ENCODE measurements at regions not wholly inside any gene's neighbourhood (a gene's known extent, or its start where the extent isn't known, plus 50 kb on each side); places are given as distances from the start of the nearest gene placed in this dataset.

- Histone ChIP-seq H3K9me2 (ENCODE audit: insufficient read depth) (no peaks in the 10 kb centered on the region), H3K9ac (ENCODE audit: low read length) (no peak overlapping the region), H3K27me3 (ENCODE audit: insufficient read depth, low read length) (no peaks in the 10 kb centered on the region), H3K4me1 (ENCODE audit: control insufficient read depth in 1 of 2, insufficient read depth in 2 of 2, low read length in 2 of 2) (peaks cover 2 to 11% of the 10 kb centered on the region in 2 experiments; a peak in 1 of 4 replicates), H3K79me2 (ENCODE audit: insufficient read depth, low read length) (no peaks in the 10 kb centered on the region), H2AFZ (ENCODE audit: low read depth, low read length, poor library complexity, severe bottlenecking) (no peak overlapping the region), H3K27ac (ENCODE audit: low read depth, low read length) (no peak overlapping the region), H3K36me3 (ENCODE audit: control insufficient read depth in 1 of 2, insufficient read depth in 2 of 2, low read length in 2 of 2) (no peaks in the 10 kb centered on the region), H3K4me2 (ENCODE audit: low read length) (no peak overlapping the region), H3K9me3 (ENCODE audit: control insufficient read depth in 1 of 2, insufficient read depth in 1 of 2, low read depth in 1 of 2, low read length in 2 of 2) (0 out of 4 replicates have a peak, but pooled peaks cover 0 to 4% of the 10 kb centered on the region in 2 experiments), H4K20me1 (ENCODE audit: insufficient read depth) (no peaks in the 10 kb centered on the region), H3K4me3 (replicated peaks in 1 of 2; ENCODE audit: low read depth in 1 of 2, low read length in 2 of 2) (no peak overlapping the region)
- CTCF ChIA-PET, result no interaction called here
- no peak for ATAC-seq
- TF ChIP-seq POLR2AphosphoS5 (IDR thresholded peaks at IDR 0.05; ENCODE audit: low read depth, low read length) (no peak), EZH2phosphoT487 (IDR thresholded peaks at IDR 0.05; ENCODE audit: borderline replicate concordance) (no peak), ATF3 (IDR thresholded peaks at IDR 0.05) (no peak), ZBTB33 (IDR thresholded peaks at IDR 0.05; ENCODE audit: extremely low read depth, insufficient replicate concordance, low read length) (no peak), REST (IDR thresholded peaks at IDR 0.05; ENCODE audit: low read depth) (no peak), ZFX (IDR thresholded peaks at IDR 0.05) (no peak), MAX (IDR thresholded peaks at IDR 0.05) (no peak), RAD21 (IDR thresholded peaks at IDR 0.05; ENCODE audit: low read depth) (no peak), CTCF (IDR thresholded peaks at IDR 0.05 in 2 of 3, conservative IDR thresholded peaks at IDR 0.05 in 1 of 3; ENCODE audit: borderline replicate concordance in 1 of 3, insufficient read depth in 1 of 3, low read depth in 2 of 3, low read length in 2 of 3) (no peak), SIN3A (IDR thresholded peaks at IDR 0.05; ENCODE audit: low read depth) (no peak), TCF7L2 (IDR thresholded peaks at IDR 0.05; ENCODE audit: borderline replicate concordance, extremely low read depth, insufficient read depth, insufficient read length) (no peak), EGR1 (IDR thresholded peaks at IDR 0.05; ENCODE audit: low read depth) (no peak), FOSL1 (IDR thresholded peaks at IDR 0.05; ENCODE audit: low read depth) (no peak), ELF1 (IDR thresholded peaks at IDR 0.05; ENCODE audit: borderline replicate concordance, low read depth) (no peak), JUND (IDR thresholded peaks at IDR 0.05) (no peak)
- intact Hi-C loops (cut with micrococcal nuclease), result no loop called here
- no peak for DNase-seq (ENCODE audit: low read depth, low spot score)
- RAD21 ChIA-PET (ENCODE audit: low non-redundant PET in 1 of 2, low total read pairs in 2 of 2, uncharacterized antibody in 2 of 2, unreplicated experiment in 2 of 2), result no interaction called here
- BruUV-seq (replicated peaks), result no TSS peak
- POLR2A ChIA-PET, result no interaction called here
These were observed 604.7 kb downstream of the TBC1D22A start for GRCh38 chr22:47367107-47367690.
